Upper lobe of left lung (tissue), 4 donors: ENCODE measurements at regions not wholly inside any gene's neighbourhood (a gene's known extent, or its start where the extent isn't known, plus 50 kb on each side); places are given as distances from the start of the nearest gene placed in this dataset.

Source experiments
- EP300 ChIP-seq, 4 donors: sonication (generic); formaldehyde crosslinking; IDR thresholded peaks; one replicate each; pipeline ENCODE4 v1.5.1; 2017; ENCODE audit warnings: antibody characterized with exemption in 4 of 4, control low read depth in 2 of 4
- TF ChIP-seq, protein P1 (sequence below), 6 experiments: fragments of 450-650 bp in 4 of 6; fragments of 200-600 bp in 2 of 6; sonication (generic) in 2 of 6; IDR thresholded peaks; one replicate each; pipeline ENCODE4 v1.5.1; 2016 to 2019; ENCODE audit warnings: antibody characterized with exemption in 6 of 6

DNA sequence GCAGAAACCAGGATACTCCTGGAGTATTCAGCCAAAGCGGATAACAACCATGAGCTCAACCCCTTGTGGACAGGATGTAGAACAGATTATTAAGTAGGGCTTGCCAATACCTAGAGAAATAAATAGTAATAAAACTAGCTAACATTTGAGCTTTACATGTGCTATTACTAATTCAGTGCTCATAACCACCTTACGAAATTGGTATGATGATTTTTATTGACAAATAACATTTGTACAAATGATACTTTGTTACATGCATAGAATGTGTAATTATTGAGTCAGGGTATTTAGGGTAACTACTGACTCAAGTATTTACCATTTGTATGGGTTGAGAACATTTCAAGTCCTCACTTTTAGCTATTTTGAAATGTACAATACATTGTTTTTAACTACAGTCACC, 287.9 kb downstream of the CDC5L start:
- TF ChIP-seq, protein P1, sequence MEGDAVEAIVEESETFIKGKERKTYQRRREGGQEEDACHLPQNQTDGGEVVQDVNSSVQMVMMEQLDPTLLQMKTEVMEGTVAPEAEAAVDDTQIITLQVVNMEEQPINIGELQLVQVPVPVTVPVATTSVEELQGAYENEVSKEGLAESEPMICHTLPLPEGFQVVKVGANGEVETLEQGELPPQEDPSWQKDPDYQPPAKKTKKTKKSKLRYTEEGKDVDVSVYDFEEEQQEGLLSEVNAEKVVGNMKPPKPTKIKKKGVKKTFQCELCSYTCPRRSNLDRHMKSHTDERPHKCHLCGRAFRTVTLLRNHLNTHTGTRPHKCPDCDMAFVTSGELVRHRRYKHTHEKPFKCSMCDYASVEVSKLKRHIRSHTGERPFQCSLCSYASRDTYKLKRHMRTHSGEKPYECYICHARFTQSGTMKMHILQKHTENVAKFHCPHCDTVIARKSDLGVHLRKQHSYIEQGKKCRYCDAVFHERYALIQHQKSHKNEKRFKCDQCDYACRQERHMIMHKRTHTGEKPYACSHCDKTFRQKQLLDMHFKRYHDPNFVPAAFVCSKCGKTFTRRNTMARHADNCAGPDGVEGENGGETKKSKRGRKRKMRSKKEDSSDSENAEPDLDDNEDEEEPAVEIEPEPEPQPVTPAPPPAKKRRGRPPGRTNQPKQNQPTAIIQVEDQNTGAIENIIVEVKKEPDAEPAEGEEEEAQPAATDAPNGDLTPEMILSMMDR (IDR thresholded peaks at IDR 0.05): no peak
- no peak for TF ChIP-seq EP300 (IDR thresholded peaks at IDR 0.05)
